GM19397 (cell line): ENCODE measurements at regions not wholly inside any gene's neighbourhood (a gene's known extent, or its start where the extent isn't known, plus 50 kb on each side); places are given as distances from the start of the nearest gene placed in this dataset.
A peak's percentile ranks its signal among the peaks of the same experiment; 100 is the strongest.

Experiments
- ATAC-seq: cut with Tn5 transposase; IDR thresholded peaks from one replicate; pipeline ENCODE4 v1.9.1; 2021; ENCODE audit warnings: mild to moderate bottlenecking, moderate library complexity; ENCODE audit not compliant: unreplicated experiment

GRCh38 chr6:4308364-4308763, 173.0 kb upstream of the ECI2 start:
- no peak for ATAC-seq

DNA sequence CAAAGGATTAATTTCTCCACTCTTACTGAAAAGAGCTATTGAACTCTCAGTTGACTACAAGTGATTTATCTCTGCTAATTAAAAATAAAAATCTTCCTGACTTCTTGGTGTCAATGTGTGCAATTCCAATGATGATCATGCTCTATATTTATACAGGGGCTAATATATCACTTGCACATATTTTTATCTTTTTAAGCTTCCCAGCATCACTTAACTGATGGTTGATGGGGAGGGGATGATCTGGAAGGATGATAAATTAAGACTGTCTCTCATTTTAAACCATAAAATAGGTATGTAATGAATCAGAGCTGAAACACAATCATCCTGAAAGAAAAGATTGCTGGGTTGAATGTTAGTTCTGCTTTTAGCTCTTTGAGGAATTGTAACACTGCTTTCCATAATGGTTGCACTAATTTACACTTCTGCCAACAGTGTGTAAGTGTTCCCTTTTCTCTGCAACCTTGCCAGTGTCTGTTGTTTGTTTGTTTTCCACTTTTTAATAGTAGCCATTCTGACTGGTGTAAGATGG, 169.6 kb upstream of the ECI2 start:
- no peak for ATAC-seq

GRCh38 chr6:4303638-4304037, 168.3 kb upstream of the ECI2 start:
- no peak for ATAC-seq

- no peak for ATAC-seq
Observed at GRCh38 chr6:4302524-4302923, 167.1 kb upstream of the ECI2 start.

- no peak for ATAC-seq
Observed at GRCh38 chr6:4301871-4302270, 166.5 kb upstream of the ECI2 start.

GRCh38 chr6:4300917-4301316, 165.5 kb upstream of the ECI2 start:
- ATAC-seq = no peak

GRCh38 chr6:4299476-4299875, 164.1 kb upstream of the ECI2 start:
- no peak for ATAC-seq

DNA sequence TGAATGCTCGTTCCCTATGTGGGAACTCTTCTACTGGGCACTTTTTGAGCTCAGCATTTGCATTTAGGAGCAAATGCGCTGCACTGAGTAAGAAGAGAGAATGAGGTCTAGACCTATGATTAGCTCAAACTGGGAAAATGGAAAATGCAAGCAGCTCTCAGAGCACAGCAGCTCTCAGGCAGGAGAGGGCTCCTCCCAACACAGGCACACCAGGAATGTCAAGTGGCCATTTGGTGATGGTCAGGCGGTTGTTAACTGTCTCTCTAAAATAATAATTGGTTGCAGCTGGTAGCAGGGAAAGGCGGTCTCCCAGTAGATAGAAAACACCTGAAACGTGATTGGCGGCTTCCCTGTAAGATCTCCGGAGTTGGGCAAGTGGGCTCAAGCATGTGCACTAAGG, 162.0 kb upstream of the ECI2 start:
- ATAC-seq = no peak

GRCh38 chr6:4296552-4296951, 161.2 kb upstream of the ECI2 start:
- no peak for ATAC-seq

GRCh38 chr6:4295783-4296155, 160.4 kb upstream of the ECI2 start:
- no peak for ATAC-seq

DNA sequence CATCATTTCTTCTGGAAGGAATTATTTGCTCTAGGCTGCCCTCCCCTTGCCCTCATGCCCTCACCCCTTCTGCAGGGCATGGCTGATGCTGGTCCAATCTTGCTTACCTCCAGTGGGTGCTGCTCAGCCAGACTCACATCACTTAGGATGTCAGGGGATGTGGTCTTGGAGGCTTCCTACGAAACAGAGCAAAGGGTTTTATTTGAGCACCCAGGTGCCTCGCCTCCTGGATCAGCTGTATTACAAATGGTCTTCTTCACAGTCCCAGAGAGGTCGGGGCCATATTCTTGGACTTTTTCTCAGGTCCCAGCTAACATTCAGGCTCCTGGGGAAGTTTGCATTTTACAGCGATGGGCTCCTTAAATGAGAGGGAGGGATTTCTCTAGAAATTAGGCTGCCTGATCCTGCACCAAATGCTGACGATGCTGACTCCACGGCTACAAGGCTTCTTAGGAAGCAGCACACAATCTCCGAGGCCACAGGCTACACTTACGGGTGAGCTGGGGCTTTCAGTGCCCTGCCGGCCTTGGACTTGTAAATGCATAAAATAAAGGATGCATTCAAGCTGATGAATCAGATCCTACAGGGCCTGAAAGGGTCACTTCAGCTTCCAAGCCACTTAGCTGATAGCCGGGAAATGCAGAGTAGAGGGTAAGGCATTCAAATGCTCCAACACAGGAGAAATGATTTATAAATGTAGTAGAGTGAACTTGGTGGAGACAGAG, 159.8 kb upstream of the ECI2 start:
- ATAC-seq = no peak

GRCh38 chr6:4294636-4295035, 159.3 kb upstream of the ECI2 start:
- ATAC-seq = no peak

GRCh38 chr6:4291453-4292403, 156.4 kb upstream of the ECI2 start:
- ATAC-seq = no peak

- no peak for ATAC-seq
Observed at GRCh38 chr6:4289770-4290320, 154.5 kb upstream of the ECI2 start.

- no peak for ATAC-seq
Observed at GRCh38 chr6:4287811-4288244, 152.5 kb upstream of the ECI2 start.

DNA sequence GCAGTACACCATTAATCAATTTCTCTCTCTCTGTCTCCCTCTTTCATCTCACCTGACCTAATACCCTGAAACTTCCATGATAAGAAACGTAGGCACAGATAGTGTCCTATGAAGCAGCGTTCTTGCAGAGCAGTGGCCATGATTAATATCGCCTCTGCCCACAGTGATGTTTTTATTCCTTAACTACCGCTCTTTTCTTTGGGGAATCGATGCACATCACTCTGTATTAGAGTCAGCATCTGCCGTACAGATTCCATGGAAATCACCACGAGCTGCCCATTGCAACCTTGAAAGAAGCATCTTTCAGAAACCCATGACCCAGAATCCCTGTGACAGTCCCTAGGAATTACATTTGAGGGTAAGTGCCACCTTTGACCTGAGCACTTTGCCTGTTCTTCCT, 152.0 kb upstream of the ECI2 start:
- no peak for ATAC-seq

DNA sequence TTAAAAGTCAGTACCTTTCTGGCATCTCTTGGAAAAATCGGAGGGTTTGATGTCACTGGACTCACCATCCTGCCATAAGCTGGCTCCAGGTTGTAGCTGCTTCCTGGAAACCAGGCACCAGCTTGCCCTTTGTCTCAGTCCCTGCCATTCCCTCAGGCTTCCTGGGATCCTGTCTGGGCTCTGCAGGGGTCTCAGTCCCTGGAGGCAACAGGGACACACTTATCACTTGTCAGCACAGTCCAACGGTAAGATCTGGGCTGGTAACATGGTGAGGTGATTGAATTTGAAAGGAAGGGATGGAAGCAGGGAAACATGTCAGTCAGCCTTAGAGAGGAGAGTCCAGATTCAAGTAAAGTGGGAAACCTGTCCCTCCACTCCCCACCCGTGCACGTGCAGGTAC, 147.6 kb upstream of the ECI2 start:
- no peak for ATAC-seq

DNA sequence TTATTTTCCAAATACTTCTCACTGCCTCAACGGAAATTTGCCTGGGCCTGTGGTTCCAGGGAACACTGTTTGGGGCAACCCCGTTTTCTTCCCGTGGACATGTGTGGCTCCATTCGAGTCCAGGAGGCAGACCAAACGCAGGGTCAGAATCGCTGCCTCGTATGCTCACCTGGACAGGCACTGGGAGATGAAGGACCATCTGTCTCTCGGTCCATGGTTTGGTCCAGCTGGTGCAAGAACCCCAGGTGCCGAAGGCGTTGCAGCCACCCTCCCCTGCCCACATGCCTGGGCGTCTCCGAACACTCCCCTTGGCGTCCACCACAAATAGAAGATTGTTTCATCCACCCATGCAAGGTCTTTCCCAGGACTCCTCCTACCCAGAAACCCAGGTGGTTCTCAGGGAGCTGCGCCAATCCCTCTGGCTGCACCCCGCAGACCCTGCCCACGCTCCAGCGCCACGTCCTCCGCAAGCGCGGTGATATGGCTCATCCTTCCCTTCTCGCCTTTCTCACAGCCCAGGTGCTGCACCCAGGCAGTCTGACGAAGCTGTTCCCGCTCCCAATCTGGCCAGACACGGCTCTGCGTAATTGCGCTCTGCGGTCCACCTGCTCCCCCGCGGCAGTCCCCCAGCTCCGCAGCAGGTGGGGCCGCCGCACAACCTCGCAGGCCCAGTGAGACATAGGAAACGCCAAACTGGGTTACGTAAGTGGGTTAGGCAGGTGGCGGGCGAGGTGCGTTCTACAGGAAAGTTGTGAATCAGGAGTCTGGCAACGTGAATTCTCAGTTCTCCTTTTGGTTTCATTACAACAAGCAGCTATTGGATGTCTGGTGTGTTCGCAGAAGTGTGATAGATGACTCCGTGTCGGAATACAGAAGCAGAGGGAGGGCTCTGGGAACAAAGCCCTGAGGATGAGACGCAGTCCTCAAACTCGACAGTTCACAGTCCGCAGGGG, 146.2 kb upstream of the ECI2 start:
- peak; percentile 75 for ATAC-seq

GRCh38 chr6:4280707-4281106, 145.3 kb upstream of the ECI2 start:
- ATAC-seq = no peak

GRCh38 chr6:4280031-4280430, 144.7 kb upstream of the ECI2 start:
- ATAC-seq = no peak
